ENCODE measurements at regions not wholly inside any gene's neighbourhood (a gene's known extent, or its start where the extent isn't known, plus 50 kb on each side); places are given as distances from the start of the nearest gene placed in this dataset.

GRCh38 chr5:107056278-107056677 lies 614.5 kb downstream of the EFNA5 start:
- TF ChIP-seq, protein P1, sequence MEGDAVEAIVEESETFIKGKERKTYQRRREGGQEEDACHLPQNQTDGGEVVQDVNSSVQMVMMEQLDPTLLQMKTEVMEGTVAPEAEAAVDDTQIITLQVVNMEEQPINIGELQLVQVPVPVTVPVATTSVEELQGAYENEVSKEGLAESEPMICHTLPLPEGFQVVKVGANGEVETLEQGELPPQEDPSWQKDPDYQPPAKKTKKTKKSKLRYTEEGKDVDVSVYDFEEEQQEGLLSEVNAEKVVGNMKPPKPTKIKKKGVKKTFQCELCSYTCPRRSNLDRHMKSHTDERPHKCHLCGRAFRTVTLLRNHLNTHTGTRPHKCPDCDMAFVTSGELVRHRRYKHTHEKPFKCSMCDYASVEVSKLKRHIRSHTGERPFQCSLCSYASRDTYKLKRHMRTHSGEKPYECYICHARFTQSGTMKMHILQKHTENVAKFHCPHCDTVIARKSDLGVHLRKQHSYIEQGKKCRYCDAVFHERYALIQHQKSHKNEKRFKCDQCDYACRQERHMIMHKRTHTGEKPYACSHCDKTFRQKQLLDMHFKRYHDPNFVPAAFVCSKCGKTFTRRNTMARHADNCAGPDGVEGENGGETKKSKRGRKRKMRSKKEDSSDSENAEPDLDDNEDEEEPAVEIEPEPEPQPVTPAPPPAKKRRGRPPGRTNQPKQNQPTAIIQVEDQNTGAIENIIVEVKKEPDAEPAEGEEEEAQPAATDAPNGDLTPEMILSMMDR (IDR thresholded peaks at IDR 0.05; ENCODE audit: extremely low read depth, missing control alignments), result no peak
- DNase-seq (ENCODE audit: low spot score), result no peak

DNA sequence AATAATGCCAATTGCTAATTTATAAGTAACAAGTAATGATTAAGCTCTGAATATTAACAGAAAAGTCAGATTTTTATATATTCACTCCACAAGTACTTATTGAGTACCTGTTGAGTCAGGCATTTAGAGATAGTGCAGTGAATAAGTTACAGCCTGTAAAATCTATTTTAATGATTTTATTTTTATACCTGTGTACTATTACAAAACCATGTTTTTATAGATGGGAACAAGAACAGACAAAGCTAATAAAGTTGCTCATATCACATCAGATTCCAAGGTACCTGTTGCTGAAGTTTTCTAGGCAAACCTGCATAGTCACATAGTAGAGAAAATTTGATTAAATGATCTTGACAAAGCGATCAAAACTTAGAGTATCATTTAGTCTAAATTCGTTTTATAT lies 623.7 kb downstream of the EFNA5 start:
- no peak for DNase-seq (ENCODE audit: low spot score)
- TF ChIP-seq, protein P1 (IDR thresholded peaks at IDR 0.05; ENCODE audit: extremely low read depth, missing control alignments), result no peak

GRCh38 chr5:107043665-107044064 lies 627.1 kb downstream of the EFNA5 start:
- TF ChIP-seq, protein P1 (IDR thresholded peaks at IDR 0.05; ENCODE audit: extremely low read depth, missing control alignments), result no peak
- no peak for DNase-seq (ENCODE audit: low spot score)

GRCh38 chr5:107040907-107041306 lies 629.8 kb downstream of the EFNA5 start:
- TF ChIP-seq, protein P1 (IDR thresholded peaks at IDR 0.05; ENCODE audit: extremely low read depth, missing control alignments), result no peak
- DNase-seq (ENCODE audit: low spot score), result no peak

GRCh38 chr5:107032629-107033028 lies 638.1 kb downstream of the EFNA5 start:
- DNase-seq (ENCODE audit: low spot score), result no peak
- TF ChIP-seq, protein P1 (IDR thresholded peaks at IDR 0.05; ENCODE audit: extremely low read depth, missing control alignments), result no peak

GRCh38 chr5:107028938-107029337 lies 641.8 kb downstream of the EFNA5 start:
- no peak for DNase-seq (ENCODE audit: low spot score)
- TF ChIP-seq, protein P1 (IDR thresholded peaks at IDR 0.05; ENCODE audit: extremely low read depth, missing control alignments), result no peak

- no peak for DNase-seq (ENCODE audit: low spot score)
- TF ChIP-seq, protein P1 (IDR thresholded peaks at IDR 0.05; ENCODE audit: extremely low read depth, missing control alignments), result no peak
Observed at GRCh38 chr5:107025712-107026497, 644.8 kb downstream of the EFNA5 start.
